ENCODE measurements at regions not wholly inside any gene's neighbourhood (a gene's known extent, or its start where the extent isn't known, plus 50 kb on each side); places are given as distances from the start of the nearest gene placed in this dataset.

DNA sequence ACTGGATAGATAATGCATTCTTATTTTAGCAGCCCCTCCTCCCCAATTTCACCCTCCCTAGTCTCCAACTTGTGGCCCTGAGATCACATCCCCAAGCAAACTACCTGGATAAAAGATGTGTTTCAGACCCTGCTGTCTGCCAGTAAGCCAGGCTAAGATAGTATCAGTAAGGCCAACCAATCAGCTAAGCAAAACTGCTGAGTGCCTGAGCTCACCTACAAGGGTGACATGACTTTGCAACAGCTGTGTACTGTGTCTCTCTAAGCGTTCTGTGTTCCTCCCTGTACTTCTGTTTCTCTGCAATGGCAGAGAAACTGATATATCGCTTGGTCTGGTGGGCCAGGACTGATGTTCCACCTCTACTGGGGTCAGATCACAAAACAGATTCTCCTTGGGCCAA lies 224.9 kb downstream of the BTG1 start:
- no peaks in the 10 kb centered on the region for H3K4me1 ChIP-seq
- TF ChIP-seq CTCF (IDR thresholded peaks at IDR 0.05), result no peak

GRCh38 chr12:91920276-91920675 lies 225.4 kb downstream of the BTG1 start:
- no peak for DNase-seq
- no peaks in the 10 kb centered on the region for H3K27me3 ChIP-seq
- intact Hi-C loops (cut with DNase I), result no loop called here

More for the DNA sequence above, 224.9 kb downstream of the BTG1 start:
- intact Hi-C loops (cut with DNase I), result no loop called here
- Histone ChIP-seq H3K9ac (ENCODE audit: low read depth in 2 of 2, low read length in 2 of 2) (no peak overlapping the region), H3K27me3 (no peaks in the 10 kb centered on the region), H3K27ac (no peak overlapping the region), H3K36me3 (no peaks in the 10 kb centered on the region), H3K9me3 (no peaks in the 10 kb centered on the region), H3K4me3 (no peak overlapping the region)
- no peak for DNase-seq

DNA sequence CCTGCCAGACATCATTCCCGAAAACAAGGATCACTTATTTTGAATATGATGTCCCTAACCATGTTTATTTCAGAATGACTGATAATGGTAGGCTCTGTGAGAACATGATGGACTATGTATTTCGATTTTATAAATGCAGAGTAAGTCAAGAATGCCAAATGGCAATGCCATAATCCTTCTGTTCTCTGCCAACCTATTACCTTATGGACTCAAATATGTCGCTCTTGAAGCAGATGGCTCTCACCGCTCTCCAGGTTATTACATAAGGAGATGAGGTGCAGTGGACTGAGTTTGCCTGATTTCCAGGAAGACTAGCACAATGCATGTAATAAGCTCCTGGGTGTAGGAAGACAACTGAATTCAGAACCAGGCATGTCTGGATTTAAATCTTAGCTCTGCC lies 227.2 kb downstream of the BTG1 start:
- TF ChIP-seq CTCF (IDR thresholded peaks at IDR 0.05), result no peak
- H3K4me1 ChIP-seq, result no peaks in the 10 kb centered on the region
- H3K9me3 ChIP-seq, result no peaks in the 10 kb centered on the region
- intact Hi-C loops (cut with DNase I), result no loop called here
- no peak overlapping the region for H3K4me3 ChIP-seq
- no peak overlapping the region for H3K27ac ChIP-seq
- no peak overlapping the region for H3K9ac ChIP-seq (ENCODE audit: low read depth in 2 of 2, low read length in 2 of 2)
- no peaks in the 10 kb centered on the region for H3K36me3 ChIP-seq
- no peak for DNase-seq
- no peaks in the 10 kb centered on the region for H3K27me3 ChIP-seq

More at GRCh38 chr12:91920276-91920675, 225.4 kb downstream of the BTG1 start:
- TF ChIP-seq CTCF (IDR thresholded peaks at IDR 0.05), result no peak
- Histone ChIP-seq H3K27ac (no peak overlapping the region), H3K9ac (ENCODE audit: low read depth in 2 of 2, low read length in 2 of 2) (no peak overlapping the region), H3K4me1 (no peaks in the 10 kb centered on the region), H3K36me3 (no peaks in the 10 kb centered on the region), H3K4me3 (no peak overlapping the region), H3K9me3 (no peaks in the 10 kb centered on the region)

GRCh38 chr12:91914701-91915100 lies 230.9 kb downstream of the BTG1 start:
- Histone ChIP-seq H3K27me3 (no peaks in the 10 kb centered on the region), H3K4me1 (no peaks in the 10 kb centered on the region), H3K36me3 (no peaks in the 10 kb centered on the region), H3K4me3 (no peak overlapping the region), H3K9me3 (no peaks in the 10 kb centered on the region), H3K9ac (ENCODE audit: low read depth in 2 of 2, low read length in 2 of 2) (no peak overlapping the region), H3K27ac (no peak overlapping the region)
- intact Hi-C loops (cut with DNase I), result no loop called here
- no peak for DNase-seq
- no peak for TF ChIP-seq CTCF (IDR thresholded peaks at IDR 0.05)

DNA sequence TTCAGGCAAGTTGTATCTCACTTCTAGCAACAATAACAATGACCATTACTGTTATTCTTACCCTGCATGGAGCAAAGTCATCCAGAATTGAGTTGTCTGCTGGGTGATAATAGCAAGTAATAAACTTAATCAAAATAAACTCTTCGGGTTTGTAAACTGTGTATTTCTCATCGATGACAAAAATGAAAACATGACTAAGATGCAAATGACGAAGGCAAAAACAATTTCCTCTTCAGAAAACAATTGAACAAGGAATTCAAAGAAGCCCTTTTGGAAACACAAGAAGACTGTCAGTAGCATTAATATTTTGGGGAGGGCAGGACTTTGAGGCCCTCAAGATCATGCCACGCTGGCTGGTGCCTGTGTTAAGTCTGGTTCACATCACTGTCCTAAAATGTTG lies 232.0 kb downstream of the BTG1 start:
- H3K9me3 ChIP-seq, result no peaks in the 10 kb centered on the region

More for the DNA sequence above, 232.0 kb downstream of the BTG1 start:
- Histone ChIP-seq H3K36me3 (no peaks in the 10 kb centered on the region), H3K4me1 (no peaks in the 10 kb centered on the region), H3K9ac (ENCODE audit: low read depth in 2 of 2, low read length in 2 of 2) (no peak overlapping the region), H3K27me3 (no peaks in the 10 kb centered on the region), H3K4me3 (no peak overlapping the region), H3K27ac (no peak overlapping the region)
- intact Hi-C loops (cut with DNase I), result no loop called here
- DNase-seq, result no peak
- TF ChIP-seq CTCF (IDR thresholded peaks at IDR 0.05), result no peak

Data from colonic mucosa (tissue), 4 donors.